HG02610 (cell line): ENCODE measurements at regions not wholly inside any gene's neighbourhood (a gene's known extent, or its start where the extent isn't known, plus 50 kb on each side); places are given as distances from the start of the nearest gene placed in this dataset.
"Not testable (repeated sequence)": the region's sequence is repeated elsewhere in the genome, so short reads cannot be mapped to it uniquely, and the experiment has no call there.

ENCODE experiments used
- ATAC-seq: cut with Tn5 transposase; IDR thresholded peaks from one replicate; pipeline ENCODE4 v1.9.1; 2021; ENCODE audit warnings: mild to moderate bottlenecking, moderate library complexity; ENCODE audit not compliant: unreplicated experiment

- ATAC-seq: no peak
Observed at GRCh38 chr3:59508273-59508672, 458.4 kb upstream of the CFAP20DC start.

DNA sequence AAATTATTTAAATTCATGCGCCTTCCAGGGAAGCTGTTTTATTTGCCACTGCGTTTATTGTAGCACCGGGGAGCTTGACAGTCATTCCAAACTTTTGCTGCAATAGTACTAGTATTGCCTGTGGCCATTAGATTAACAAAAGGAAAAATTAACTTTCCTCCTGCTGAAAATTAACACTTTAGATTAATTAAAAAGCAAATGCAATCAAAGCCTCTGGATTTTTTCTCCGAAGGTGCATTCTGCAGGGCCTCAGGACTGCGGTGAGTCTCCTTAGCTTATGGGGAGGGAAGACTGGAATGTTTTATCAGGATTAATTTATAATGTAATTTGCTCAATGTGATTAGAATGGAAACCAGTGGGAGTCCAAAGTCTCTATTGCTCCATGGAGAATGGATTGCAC lies 456.4 kb upstream of the CFAP20DC start:
- no peak for ATAC-seq

- no peak for ATAC-seq
Observed at GRCh38 chr3:59503441-59503840, 453.6 kb upstream of the CFAP20DC start.

GRCh38 chr3:59502806-59503205 lies 453.0 kb upstream of the CFAP20DC start:
- ATAC-seq: no peak

DNA sequence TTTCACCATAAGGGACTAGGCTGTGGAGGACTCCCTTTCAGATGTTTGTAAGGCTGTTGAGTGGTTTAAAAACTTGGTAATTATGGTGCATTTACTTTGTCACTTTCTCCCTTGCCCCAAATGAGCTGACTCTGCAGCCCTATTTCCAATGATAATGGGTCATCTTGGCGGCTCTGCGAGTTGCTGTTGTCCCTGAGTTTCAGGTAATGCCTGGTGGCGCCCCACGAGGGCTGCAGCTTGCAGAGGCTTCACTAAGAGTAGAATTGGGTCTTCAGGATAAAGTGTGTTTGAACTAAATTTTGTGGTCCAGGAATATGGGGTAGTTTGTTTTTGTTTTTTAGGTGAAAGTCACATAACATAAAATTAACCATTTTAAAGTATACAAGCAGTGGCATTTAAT lies 450.1 kb upstream of the CFAP20DC start:
- ATAC-seq: no peak

GRCh38 chr3:59499000-59499399 lies 449.2 kb upstream of the CFAP20DC start:
- no peak for ATAC-seq

DNA sequence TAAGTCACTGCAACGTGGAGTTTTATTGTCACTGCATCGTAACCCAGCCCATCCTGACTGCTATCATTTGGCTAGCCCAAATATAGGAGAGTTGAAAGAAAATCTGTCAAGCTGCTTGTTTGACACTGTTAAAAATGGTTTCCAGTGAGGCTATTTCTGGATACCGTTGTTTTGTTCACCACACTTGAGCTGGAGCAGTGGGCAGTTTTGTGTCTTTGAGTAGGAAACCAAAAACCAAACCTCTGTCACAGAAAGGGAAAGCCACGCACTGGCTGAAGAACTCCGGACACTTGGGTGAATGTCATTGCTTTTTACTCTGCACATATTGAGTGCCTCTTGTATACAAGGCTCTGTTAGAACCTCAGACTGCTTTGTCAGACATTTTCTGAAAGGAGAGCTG lies 446.4 kb upstream of the CFAP20DC start:
- no peak for ATAC-seq

GRCh38 chr3:59494969-59495368 lies 445.1 kb upstream of the CFAP20DC start:
- ATAC-seq: not testable (repeated sequence)

- no peak for ATAC-seq
Observed at GRCh38 chr3:59486520-59486919, 436.7 kb upstream of the CFAP20DC start.

- no peak for ATAC-seq
Observed at GRCh38 chr3:59483191-59483590, 433.4 kb upstream of the CFAP20DC start.

DNA sequence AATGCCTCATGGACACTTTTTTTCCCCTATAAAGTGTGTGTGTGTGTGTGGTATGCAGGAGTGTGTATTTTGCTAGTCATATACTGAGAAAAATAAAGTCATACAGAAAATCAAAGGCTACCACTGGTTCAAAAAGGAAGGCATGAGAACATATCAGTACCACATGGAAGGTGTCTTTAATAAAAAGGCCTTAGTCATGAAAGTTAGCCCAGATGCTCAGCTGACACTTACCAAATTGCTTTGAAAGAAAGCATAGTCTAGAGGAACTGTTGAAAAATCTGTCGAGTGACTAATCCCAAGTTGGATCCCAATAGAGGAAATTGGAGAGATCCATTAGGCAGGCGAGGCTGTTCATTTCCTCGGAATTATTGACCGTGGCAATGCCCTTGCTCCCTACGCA lies 432.9 kb upstream of the CFAP20DC start:
- no peak for ATAC-seq

DNA sequence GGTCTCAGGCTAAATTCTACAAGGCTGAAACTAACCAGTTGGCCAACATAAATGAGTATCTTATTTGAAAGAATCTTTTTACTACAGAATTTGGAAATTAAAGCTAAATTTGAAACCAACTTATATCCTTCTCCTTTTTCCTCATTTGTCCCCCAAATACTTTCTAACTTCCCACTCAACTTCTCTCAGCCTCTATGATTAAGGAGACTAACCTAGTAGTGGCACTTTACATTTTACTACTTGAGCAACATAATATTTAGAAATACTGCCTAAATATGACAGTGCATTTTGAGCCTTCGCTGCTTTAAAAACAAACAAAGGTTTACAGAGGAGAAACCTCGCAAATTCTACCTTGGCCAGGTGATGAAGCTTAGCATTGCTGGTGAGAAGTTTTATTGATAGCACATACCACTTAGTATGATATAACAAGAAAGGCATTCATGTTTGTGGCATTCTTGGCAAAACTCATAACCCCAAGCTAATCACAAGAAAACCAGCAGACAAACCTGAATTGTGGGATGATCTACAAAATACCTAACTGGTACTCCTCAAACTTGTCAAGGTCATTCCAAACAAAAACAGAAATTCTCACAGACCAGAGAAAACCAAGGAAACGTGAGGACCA lies 432.1 kb upstream of the CFAP20DC start:
- ATAC-seq: no peak

DNA sequence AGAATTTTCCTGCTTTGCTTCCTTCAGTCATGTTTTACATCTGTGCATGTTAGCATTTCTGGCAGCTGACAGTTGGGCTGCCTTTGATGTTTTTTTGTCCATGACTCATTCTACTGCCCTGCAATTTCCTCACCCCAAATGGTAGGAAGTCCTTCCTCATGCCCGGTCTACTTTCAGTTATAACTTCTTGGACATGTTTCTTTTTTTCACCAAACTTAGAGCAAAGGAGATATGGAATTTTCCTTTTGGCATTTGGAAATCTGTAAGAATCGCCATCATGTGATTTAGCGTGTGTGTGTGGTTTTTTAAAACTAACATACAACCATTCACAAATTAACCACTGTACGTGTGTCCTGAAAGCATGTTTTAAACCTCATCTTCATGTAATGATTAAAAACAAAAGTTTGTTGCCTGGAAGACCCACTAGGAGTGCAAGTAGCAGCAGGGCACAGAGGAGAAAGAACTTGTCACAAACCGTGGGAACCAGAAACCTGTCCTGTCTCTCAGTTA lies 430.7 kb upstream of the CFAP20DC start:
- ATAC-seq: peak; percentile 84

DNA sequence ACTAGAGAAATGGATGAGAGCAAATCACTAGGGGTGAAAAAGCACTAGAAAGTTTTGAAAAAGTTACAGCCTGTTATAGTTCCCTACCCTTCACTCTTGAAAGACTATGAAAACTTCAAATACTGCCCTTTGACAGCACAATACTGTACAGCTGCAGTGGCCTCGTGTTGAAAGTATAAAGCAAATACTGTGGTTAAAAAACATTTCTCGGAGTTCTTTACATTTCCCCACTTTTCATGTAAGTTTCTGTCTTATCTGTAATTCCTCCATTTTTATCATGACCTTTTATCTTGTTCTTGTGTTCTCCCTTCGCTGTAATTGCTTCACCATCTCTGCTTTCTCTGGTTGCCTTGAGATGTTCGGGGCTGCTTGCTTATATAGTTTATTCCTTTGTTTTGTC lies 423.8 kb upstream of the CFAP20DC start:
- ATAC-seq: no peak

GRCh38 chr3:59472541-59472940 lies 422.7 kb upstream of the CFAP20DC start:
- ATAC-seq: no peak

DNA sequence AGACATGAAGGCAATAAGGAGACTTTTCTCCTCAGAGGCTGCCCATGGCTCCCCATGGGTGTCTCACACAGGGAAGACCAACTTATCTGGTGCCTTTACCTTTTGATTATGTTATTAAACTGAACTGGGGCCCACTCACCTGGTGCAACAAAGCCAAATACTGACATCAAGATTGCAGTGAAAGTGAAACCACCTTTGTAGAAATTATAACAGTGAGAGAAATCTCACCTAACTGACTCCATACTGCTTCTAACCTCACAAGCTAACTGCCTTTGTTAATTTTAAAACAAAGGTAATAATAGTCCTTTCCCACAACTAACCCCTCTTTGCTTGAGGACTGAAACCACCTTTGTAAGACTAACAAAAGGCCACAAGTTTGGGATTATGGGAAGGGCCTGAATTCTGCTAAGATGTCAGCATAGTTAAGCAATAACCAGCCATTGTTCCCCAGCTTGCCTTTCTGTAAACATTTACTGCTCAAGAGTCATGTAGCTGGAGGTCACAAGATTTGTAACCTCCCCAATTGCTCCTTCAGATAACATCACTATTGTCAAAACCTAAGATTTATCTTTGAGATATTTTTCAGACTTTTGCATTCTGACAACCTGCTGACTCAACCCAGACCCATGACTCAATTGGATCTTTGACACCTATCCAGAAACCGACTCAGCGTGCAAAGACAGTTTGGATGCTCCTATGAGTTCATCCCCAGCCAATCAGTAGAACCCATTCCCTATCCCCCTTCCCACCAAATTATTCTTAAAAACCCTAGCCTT lies 420.3 kb upstream of the CFAP20DC start:
- no peak for ATAC-seq

- ATAC-seq: no peak
Observed at GRCh38 chr3:59467476-59467875, 417.7 kb upstream of the CFAP20DC start.

DNA sequence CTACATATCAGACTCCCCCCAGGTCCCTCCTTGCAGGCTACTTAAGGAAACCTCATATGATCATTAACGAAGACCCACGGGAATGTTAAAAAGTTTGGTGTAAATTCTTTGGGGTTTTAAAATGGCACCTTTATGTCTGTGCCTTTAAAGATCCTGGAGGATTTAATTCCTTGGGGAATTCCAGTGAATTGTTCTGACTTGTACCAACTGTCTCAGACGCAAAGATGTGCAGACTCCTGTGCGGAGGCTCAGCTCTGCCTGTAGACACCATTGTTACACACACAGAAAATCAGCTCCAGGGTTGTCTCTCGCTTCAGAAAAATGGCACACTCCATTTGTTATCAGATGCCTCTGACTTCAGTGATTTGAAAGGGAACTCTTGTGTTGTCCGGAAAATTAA lies 414.4 kb upstream of the CFAP20DC start:
- no peak for ATAC-seq

GRCh38 chr3:59463253-59463652 lies 413.4 kb upstream of the CFAP20DC start:
- ATAC-seq: no peak

DNA sequence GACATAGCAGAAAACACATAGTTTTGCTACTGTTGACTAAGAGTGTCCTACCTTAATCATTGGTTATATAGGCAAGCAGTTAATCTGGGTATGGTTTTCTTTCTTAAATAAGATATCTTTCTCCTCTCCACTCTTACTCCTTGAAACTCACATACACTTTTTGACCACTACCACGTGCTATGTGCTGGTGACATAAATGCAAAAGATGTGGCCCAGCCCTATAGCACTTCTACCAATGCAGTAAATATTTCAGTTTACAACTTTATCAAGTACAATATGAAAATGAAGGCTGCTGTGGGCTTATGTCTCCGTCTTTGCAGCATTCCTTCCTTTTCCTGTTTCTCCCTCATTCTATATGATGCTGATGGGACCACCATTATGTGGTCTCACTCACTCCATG lies 410.2 kb upstream of the CFAP20DC start:
- no peak for ATAC-seq

GRCh38 chr3:59456852-59457485 lies 407.1 kb upstream of the CFAP20DC start:
- ATAC-seq: peak; percentile 99
